K562 (cell line): ENCODE measurements at regions not wholly inside any gene's neighbourhood (a gene's known extent, or its start where the extent isn't known, plus 50 kb on each side); places are given as distances from the start of the nearest gene placed in this dataset.
"Not testable (repeated sequence)": the region's sequence is repeated elsewhere in the genome, so short reads cannot be mapped to it uniquely, and the experiment has no call there.

Source experiments
- ATF1 ChIP-seq, 2 experiments: fragments of 450-650 bp in 1 of 2; IDR thresholded peaks; 2 replicates each; pipeline ENCODE4 v1.6.1; 2016; ENCODE audit warnings: missing compliant biosample characterization in 1 of 2, missing genetic modification characterization in 1 of 2
- EP300 ChIP-seq: IDR thresholded peaks from 2 replicates; pipeline ENCODE4 v1.6.1; 2012; ENCODE audit warnings: low read length, improper control_type of control experiment
- EZH2 ChIP-seq: IDR thresholded peaks from 2 replicates; pipeline ENCODE4 v1.6.1; 2012; ENCODE audit warnings: low read depth, mild to moderate bottlenecking, inconsistent platforms, low read length, borderline replicate concordance
- HCFC1 ChIP-seq: IDR thresholded peaks from 2 replicates; pipeline ENCODE4 v1.6.1; 2012; ENCODE audit warnings: low read depth, low read length, improper control_type of control experiment
- HNRNPK ChIP-seq: fragments of 200-400 bp; formaldehyde crosslinking; IDR thresholded peaks from one replicate; pipeline ENCODE4 v1.6.1; 2018; ENCODE audit warnings: mild to moderate bottlenecking, low read depth, low read length; ENCODE audit not compliant: poor library complexity, severe bottlenecking
- LARP7 ChIP-seq: fragments of 450-650 bp; IDR thresholded peaks from 2 replicates; pipeline ENCODE4 v1.6.1; 2016
- NR2F6 ChIP-seq: fragments of 450-650 bp; formaldehyde crosslinking; IDR thresholded peaks from 2 replicates; pipeline ENCODE4 v1.4.0; 2020; ENCODE audit warnings: mild to moderate bottlenecking
- NRF1 ChIP-seq, 2 experiments: fragments of 450-650 bp; IDR thresholded peaks in 1 of 2; conservative IDR thresholded peaks in 1 of 2; 2 replicates each; pipeline ENCODE4 v1.6.1; 2014; ENCODE audit warnings: mild to moderate bottlenecking in 2 of 2
- PTRF ChIP-seq: fragments of 450-650 bp; IDR thresholded peaks from 2 replicates; pipeline ENCODE4 v1.6.1; 2016; ENCODE audit warnings: mild to moderate bottlenecking, missing genetic modification characterization, missing compliant biosample characterization
- SP1 ChIP-seq: sonication (generic); formaldehyde crosslinking; IDR thresholded peaks from 2 replicates; pipeline ENCODE4 v1.8.1; 2022; ENCODE audit warnings: mild to moderate bottlenecking, missing genetic modification reagents
- ZEB2 ChIP-seq: fragments of 450-650 bp; IDR thresholded peaks from 2 replicates; pipeline ENCODE4 v1.6.1; 2016
- ZNF274 ChIP-seq: IDR thresholded peaks from 2 replicates; pipeline ENCODE4 v1.6.1; 2011; ENCODE audit warnings: low read depth, mild to moderate bottlenecking, low read length, moderate library complexity, borderline replicate concordance
- ZNF561 ChIP-seq: fragments of 450-650 bp; formaldehyde crosslinking; conservative IDR thresholded peaks from 2 replicates; pipeline ENCODE4 v1.4.0; 2020; ENCODE audit warnings: mild to moderate bottlenecking, moderate library complexity

DNA sequence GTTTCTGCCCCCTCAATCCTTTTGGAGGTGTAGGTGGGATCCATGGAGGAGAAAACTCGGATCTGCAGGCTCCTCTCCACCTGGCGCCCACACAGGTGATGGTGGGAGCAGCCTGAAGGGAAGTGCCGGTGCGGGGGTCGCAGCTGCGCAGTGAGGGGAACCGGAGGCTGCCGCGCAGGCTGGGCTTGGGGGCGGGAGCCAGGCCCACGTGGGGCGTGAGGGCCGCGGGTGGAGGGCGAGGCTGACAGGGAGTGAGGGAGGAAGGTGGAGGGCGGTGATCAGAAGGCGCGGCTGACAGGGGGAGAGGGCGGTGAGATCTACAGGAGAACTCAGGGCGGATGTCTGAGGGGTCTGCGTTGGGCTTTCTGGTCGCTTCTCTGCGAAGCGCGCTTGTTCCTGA is 414.7 kb upstream of the NPAP1 start:
- not testable (repeated sequence) for TF ChIP-seq NR2F6 (CRISPR knock-in tag); ZNF274; ZEB2; PTRF (tag); EZH2; NRF1 (conservative IDR thresholded peaks at IDR 0.05 in 1 of 2, IDR thresholded peaks at IDR 0.05 in 1 of 2); EP300; HCFC1; ATF1 (CRISPR knock-in tag; IDR thresholded peaks at IDR 0.05); ATF1 (tag; IDR thresholded peaks at IDR 0.05); HNRNPK; LARP7; SP1 (CRISPR knock-in tag); ZNF561
